HepG2 (cell line): ENCODE measurements at regions not wholly inside any gene's neighbourhood (a gene's known extent, or its start where the extent isn't known, plus 50 kb on each side); places are given as distances from the start of the nearest gene placed in this dataset.

Experiments used
- AGO1 ChIP-seq: fragments of 200-400 bp; formaldehyde crosslinking; IDR thresholded peaks from 2 replicates; pipeline ENCODE4 v1.6.1; 2017; ENCODE audit warnings: mild to moderate bottlenecking, low read depth, low read length, moderate library complexity; ENCODE audit not compliant: poor library complexity, severe bottlenecking
- FOSL1 ChIP-seq: sonication (generic); formaldehyde crosslinking; IDR thresholded peaks from 2 replicates; pipeline ENCODE4 v1.9.0; 2021; ENCODE audit warnings: missing genetic modification reagents, borderline replicate concordance
- FOXA3 ChIP-seq: IDR thresholded peaks from 2 replicates; pipeline ENCODE4 v1.6.1; 2016; ENCODE audit warnings: missing genetic modification reagents, missing compliant biosample characterization
- TF ChIP-seq, protein P1 (sequence below): IDR thresholded peaks from 2 replicates; pipeline ENCODE4 v1.6.1; 2012; ENCODE audit warnings: inconsistent platforms

DNA sequence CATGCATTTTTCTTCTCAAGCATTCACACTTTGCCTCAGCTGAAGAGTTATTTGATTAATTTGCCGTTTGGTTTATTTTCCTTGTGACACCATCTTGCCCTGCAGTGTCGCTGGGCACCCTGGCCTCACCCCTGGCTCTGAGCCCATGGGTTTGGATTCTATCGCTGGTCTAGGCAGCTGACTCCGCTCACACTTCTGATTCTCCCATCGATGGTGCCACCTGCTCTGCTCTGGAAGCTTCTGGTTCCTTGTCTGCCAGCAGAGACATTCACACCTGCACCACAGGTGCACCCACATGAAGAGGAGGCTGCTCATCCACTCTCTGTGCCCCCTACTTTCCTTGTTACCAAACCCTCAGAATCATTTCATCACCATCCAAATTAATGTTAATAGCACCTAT lies 291.6 kb upstream of the CDH4 start:
- TF ChIP-seq, protein P1, sequence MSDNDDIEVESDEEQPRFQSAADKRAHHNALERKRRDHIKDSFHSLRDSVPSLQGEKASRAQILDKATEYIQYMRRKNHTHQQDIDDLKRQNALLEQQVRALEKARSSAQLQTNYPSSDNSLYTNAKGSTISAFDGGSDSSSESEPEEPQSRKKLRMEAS, result no peak
- no peak for TF ChIP-seq FOSL1
- TF ChIP-seq AGO1, result no peak
- TF ChIP-seq FOXA3, result no peak
